ENCODE measurements at regions not wholly inside any gene's neighbourhood (a gene's known extent, or its start where the extent isn't known, plus 50 kb on each side); places are given as distances from the start of the nearest gene placed in this dataset.
A peak's percentile ranks its signal among the peaks of the same experiment; 100 is the strongest.

- H3K4me3 Mint-ChIP-seq (ENCODE audit: unreplicated experiment) = no peak overlapping the region
- H3K27me3 Mint-ChIP-seq (ENCODE audit: low read depth) = no peaks in the 10 kb centered on the region
- H3K36me3 Mint-ChIP-seq (ENCODE audit: low read depth) = peaks cover 7% of the 10 kb centered on the region
- no peak for DNase-seq (ENCODE audit: low spot score)
- no peak overlapping the region for H3K27ac Mint-ChIP-seq (ENCODE audit: unreplicated experiment)
- H3K4me1 Mint-ChIP-seq (ENCODE audit: low read depth) = peaks cover 8% of the 10 kb centered on the region
- TF ChIP-seq CTCF (IDR thresholded peaks at IDR 0.05) = no peak
- H3K9me3 Mint-ChIP-seq (ENCODE audit: low read depth) = peaks cover 22% of the 10 kb centered on the region
These were observed 420.9 kb downstream of the METTL15 start for GRCh38 chr11:28529046-28529445.

- TF ChIP-seq CTCF (IDR thresholded peaks at IDR 0.05) = no peak
- H3K36me3 Mint-ChIP-seq (ENCODE audit: low read depth) = peaks cover 7% of the 10 kb centered on the region
- peaks cover 22% of the 10 kb centered on the region for H3K9me3 Mint-ChIP-seq (ENCODE audit: low read depth)
- H3K4me1 Mint-ChIP-seq (ENCODE audit: low read depth) = peaks cover 8% of the 10 kb centered on the region
- no peak overlapping the region for H3K4me3 Mint-ChIP-seq (ENCODE audit: unreplicated experiment)
- no peak overlapping the region for H3K27ac Mint-ChIP-seq (ENCODE audit: unreplicated experiment)
- H3K27me3 Mint-ChIP-seq (ENCODE audit: low read depth) = no peaks in the 10 kb centered on the region
- no peak for DNase-seq (ENCODE audit: low spot score)
These were observed 420.0 kb downstream of the METTL15 start for GRCh38 chr11:28528217-28528616.

GRCh38 chr11:28526406-28526751 lies 418.2 kb downstream of the METTL15 start:
- Mint-ChIP-seq H3K27ac (ENCODE audit: unreplicated experiment) (no peak overlapping the region), H3K36me3 (ENCODE audit: low read depth) (peaks cover 7% of the 10 kb centered on the region), H3K4me1 (ENCODE audit: low read depth) (peaks cover 8% of the 10 kb centered on the region), H3K27me3 (ENCODE audit: low read depth) (no peaks in the 10 kb centered on the region), H3K9me3 (ENCODE audit: low read depth) (peaks cover 22% of the 10 kb centered on the region), H3K4me3 (ENCODE audit: unreplicated experiment) (no peak overlapping the region)
- TF ChIP-seq CTCF (IDR thresholded peaks at IDR 0.05) = no peak
- no peak for DNase-seq (ENCODE audit: low spot score)

GRCh38 chr11:28525636-28526405 lies 417.6 kb downstream of the METTL15 start:
- H3K27ac Mint-ChIP-seq (ENCODE audit: unreplicated experiment) = no peak overlapping the region
- H3K4me1 Mint-ChIP-seq (ENCODE audit: low read depth) = peaks cover 8% of the 10 kb centered on the region
- H3K4me3 Mint-ChIP-seq (ENCODE audit: unreplicated experiment) = no peak overlapping the region
- peaks cover 22% of the 10 kb centered on the region for H3K9me3 Mint-ChIP-seq (ENCODE audit: low read depth)
- H3K27me3 Mint-ChIP-seq (ENCODE audit: low read depth) = no peaks in the 10 kb centered on the region
- no peak for TF ChIP-seq CTCF (IDR thresholded peaks at IDR 0.05)
- DNase-seq (ENCODE audit: low spot score) = peak; percentile 79
- peaks cover 7% of the 10 kb centered on the region for H3K36me3 Mint-ChIP-seq (ENCODE audit: low read depth)

- Mint-ChIP-seq H3K27me3 (ENCODE audit: low read depth) (no peaks in the 10 kb centered on the region), H3K27ac (ENCODE audit: unreplicated experiment) (no peak overlapping the region), H3K4me3 (ENCODE audit: unreplicated experiment) (no peak overlapping the region), H3K36me3 (ENCODE audit: low read depth) (peaks cover 7% of the 10 kb centered on the region), H3K4me1 (ENCODE audit: low read depth) (peaks cover 7% of the 10 kb centered on the region), H3K9me3 (ENCODE audit: low read depth) (peaks cover 22% of the 10 kb centered on the region)
- DNase-seq (ENCODE audit: low spot score) = no peak
- no peak for TF ChIP-seq CTCF (IDR thresholded peaks at IDR 0.05)
These were observed 415.9 kb downstream of the METTL15 start for GRCh38 chr11:28524098-28524497.

Data from chondrocyte (in vitro differentiated cells).